Mammary epithelial cell (primary cell): ENCODE measurements at regions not wholly inside any gene's neighbourhood (a gene's known extent, or its start where the extent isn't known, plus 50 kb on each side); places are given as distances from the start of the nearest gene placed in this dataset.

Source experiments
- CTCF ChIP-seq, 2 donors: IDR thresholded peaks in 1 of 2; conservative IDR thresholded peaks in 1 of 2; 2 replicates each; pipeline ENCODE4 v1.5.1; 2011 to 2012; ENCODE audit warnings: inconsistent platforms in 2 of 2, low read length in 2 of 2, mild to moderate bottlenecking in 2 of 2, control low read depth in 1 of 2, low read depth in 1 of 2; ENCODE audit not compliant: insufficient read depth in 1 of 2; ENCODE audit errors: extremely low read depth in 1 of 2
- EZH2 ChIP-seq: IDR thresholded peaks from 2 replicates; pipeline ENCODE4 v1.6.1; 2012; ENCODE audit warnings: low read length, inconsistent platforms, borderline replicate concordance

GRCh38 chr2:21392649-21393048, 268.9 kb downstream of the TDRD15 start:
- TF ChIP-seq CTCF (conservative IDR thresholded peaks at IDR 0.05 in 1 of 2, IDR thresholded peaks at IDR 0.05 in 1 of 2; ENCODE audit: extremely low read depth in 1 of 2, insufficient read depth in 1 of 2, low read depth in 1 of 2, low read length in 2 of 2), result no peak
- no peak for TF ChIP-seq EZH2
